AG08396 (cell line): ENCODE measurements at regions not wholly inside any gene's neighbourhood (a gene's known extent, or its start where the extent isn't known, plus 50 kb on each side); places are given as distances from the start of the nearest gene placed in this dataset.
"Not testable (repeated sequence)": the region's sequence is repeated elsewhere in the genome, so short reads cannot be mapped to it uniquely, and the experiment has no call there.

Source experiments
- DNase-seq: peaks from one replicate; pipeline ENCODE4 v3.0.0; 2012; ENCODE audit warnings: low spot score, mixed read lengths

DNA sequence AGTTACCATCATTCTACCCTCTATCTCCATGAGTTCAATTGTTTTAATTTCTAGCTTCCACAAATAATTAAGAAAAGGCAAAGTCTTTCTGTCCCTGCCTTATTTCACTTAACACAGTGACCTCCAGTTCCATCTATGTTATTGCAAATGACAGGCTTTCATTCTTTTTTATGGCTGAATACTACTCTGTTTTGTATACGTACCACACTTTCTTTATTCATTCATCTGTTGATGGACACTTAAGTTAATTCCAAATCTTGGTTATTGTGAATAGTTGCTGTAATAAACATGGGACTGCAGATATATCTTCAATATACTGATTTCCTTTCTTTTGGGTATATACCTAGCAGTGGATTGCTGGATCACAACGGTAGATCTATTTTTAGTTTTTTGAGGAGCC lies 314.1 kb downstream of the SV2B start:
- no peak for DNase-seq

- DNase-seq = not testable (repeated sequence)
Measured at GRCh38 chr15:91415258-91415657, 315.2 kb downstream of the SV2B start.

DNA sequence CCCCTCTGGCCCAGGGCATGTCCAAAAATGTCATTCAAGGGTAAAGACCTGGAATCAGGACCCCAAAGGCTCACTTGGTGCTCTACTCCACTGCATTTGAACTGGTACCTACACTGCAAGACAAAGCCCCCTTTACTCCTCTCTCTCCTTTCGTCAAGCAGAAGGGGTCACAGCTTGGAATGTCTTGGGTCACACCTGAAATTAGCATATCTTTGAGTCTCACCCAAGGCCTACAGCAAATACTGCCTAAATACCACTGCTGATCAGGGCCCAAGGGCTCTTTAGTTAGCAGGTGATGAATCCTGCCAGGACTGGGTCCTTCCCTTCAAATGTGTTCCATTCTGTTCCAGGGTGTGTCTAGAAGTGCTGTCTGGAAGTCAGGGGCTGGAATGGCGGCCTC lies 320.6 kb downstream of the SV2B start:
- DNase-seq = no peak

DNA sequence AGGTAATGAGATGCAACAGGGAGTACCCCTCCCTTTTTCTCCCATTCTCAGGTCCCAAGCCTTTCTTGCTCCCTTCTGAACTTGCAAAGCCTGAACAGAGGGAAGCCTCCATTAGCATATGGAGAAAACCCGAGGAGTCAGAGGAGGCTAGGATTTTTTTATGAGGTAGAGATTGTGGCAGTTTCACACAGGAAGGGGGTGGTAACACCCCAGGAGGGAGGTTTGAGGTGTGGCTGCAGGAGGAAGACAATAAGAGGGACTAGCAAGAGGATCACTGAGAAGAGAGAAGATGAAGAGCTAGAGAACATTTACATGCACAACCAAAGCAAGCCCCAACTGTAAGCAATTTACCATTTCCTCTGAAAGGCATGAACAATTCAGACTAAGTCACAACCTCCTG lies 322.7 kb downstream of the SV2B start:
- no peak for DNase-seq

DNA sequence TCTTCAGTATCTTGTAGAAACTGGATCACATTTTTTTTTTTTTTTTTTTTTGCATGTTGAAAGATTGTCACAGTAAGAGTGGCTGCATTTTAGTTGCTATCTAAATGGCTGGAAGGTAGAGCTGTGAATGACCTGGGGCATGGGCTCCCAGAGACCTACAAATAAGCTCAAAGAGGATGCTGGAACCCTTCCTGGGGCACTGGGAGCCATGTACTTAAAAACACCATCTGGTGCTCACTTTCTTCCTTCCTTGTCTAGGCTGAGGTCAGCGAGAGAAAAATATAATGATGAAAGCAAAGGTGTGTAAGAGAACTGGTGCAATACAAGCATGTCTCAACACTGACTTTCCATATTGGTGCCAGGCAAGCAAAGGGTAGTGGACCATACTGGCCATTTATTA lies 323.9 kb downstream of the SV2B start:
- no peak for DNase-seq

DNA sequence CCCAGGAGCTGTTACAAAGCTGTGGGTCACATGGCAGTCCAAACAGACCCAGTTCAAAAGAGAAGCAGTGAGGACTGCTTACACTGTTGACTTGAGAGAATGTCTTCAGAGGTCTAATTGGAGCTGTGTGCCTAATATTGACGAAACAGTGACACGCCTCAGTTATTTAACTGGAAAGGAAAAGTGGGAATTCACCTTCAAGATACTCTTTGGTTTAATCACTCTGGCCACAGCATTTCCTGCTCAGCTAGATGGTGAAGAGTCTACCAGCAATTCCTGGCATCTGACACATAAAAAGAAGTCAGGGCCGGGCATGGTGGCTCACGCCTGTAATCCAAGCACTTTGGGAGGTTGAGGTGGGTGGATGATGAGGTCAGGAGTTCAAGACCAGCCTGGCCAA lies 326.4 kb downstream of the SV2B start:
- DNase-seq = no peak

DNA sequence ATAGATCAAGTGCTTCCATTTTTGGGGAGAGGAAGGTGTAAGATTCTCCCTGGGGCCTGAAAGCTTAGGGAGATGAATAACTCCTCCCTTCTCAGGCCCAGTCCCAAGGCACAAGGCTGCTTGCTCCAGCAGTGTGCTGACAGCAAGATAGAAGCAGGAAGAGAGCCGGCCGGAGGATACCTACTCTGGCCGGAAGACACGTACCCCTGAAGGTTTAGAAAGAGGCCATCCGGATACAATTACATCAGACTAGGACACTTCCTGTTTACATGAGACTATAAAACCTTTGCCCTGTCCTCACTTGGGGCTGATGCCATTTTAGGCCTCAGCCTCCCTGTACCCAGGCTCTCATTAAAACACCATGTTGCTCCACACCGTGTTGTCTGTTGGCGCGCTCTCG lies 329.9 kb downstream of the SV2B start:
- DNase-seq = no peak

DNA sequence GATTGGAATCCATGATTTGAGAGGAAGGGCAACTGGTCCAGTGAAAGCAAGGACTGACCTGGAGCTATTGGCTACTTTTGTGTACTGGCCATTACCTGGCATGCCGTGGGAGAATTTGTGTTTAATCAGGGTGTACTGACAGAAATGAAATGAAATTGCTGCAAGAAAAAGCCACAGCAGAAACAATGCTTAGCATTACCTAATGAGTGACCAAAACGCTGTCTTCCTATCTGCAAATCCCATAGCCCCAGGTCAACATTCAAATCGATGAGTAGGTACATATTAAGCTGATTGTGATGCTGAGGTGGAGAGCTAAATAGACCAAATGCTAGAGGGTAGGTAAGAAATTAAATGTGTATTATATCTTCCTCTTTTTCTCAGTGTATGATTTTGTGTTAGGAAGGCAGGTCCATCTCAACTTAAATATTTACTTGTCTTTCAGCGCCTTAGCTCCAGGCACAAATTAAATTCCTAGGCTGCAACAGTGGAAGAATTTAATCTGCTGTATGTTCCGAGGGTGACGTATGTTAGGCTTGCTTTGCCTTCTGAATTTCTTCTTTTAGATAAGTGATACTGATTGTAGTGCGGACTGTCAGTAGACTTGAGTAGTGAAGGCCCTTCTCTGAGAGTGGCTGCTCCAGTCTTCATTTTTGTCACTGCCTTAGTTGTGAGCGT lies 331.1 kb downstream of the SV2B start:
- no peak for DNase-seq

DNA sequence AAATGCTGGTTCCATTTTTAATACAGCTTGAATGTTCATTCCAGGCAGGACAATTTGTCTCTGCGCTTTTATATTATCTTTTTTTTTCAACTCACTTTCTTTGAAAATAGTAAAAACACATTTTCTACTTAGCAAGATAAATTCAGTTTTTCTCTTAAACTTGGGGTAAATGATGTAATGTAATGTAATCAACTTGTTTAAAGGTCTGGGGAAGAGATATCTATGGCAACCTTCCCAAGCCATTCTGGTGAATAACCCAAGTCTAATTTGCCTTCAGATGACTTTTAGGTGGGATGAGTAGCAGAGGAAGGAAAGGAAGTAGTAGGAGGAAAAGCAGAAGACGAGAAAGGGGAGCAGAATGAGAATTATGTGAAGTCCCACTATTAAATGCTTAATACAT lies 335.1 kb downstream of the SV2B start:
- no peak for DNase-seq

DNA sequence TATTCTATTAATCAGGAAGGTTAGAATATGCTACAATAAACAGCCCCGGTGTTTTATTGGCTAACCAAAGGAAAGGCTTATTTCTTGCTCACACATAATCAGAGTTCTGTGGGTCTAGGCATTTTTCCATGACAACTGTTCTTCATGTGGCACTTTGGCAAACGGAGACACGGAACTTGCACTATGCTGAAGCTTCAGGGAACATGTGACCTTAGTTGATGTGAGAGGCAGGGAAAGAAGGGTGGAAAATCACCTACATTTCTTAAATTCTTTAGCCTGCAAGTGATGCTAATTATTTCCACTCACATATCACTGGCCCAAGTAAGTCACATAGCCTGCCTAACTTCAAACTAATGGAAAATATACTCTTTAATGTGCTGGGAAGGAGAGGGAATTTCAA lies 344.6 kb downstream of the SV2B start:
- DNase-seq = no peak

- DNase-seq = no peak
Measured at GRCh38 chr15:91445695-91446228, 345.7 kb downstream of the SV2B start.

GRCh38 chr15:91447991-91448644 lies 348.1 kb downstream of the SV2B start:
- DNase-seq = no peak

GRCh38 chr15:91453376-91453775 lies 353.3 kb downstream of the SV2B start:
- not testable (repeated sequence) for DNase-seq

DNA sequence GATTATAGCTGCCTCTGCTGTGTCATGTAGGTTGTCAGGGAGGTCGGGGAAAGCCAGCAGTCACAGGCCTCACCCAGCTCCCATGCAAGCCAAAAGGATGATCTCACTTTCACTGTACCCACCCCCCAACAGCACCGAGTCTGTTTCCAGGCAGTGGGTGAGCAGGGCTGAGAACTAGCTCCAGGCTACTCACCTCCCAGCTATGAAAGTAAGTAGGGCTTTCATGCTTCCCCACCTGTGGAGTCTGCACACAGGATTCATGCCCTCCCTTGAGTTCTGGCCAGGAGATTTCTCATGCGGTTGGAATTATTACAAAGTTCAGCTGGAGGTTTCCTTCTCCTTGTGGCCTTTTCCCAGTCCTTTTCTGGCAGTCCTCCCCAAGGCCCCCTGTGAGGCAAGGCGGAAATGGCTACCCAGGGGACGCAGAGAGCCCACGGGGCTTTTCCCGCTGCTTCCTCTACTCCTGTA lies 356.2 kb downstream of the SV2B start:
- DNase-seq = no peak

GRCh38 chr15:91456921-91457320 lies 356.9 kb downstream of the SV2B start:
- DNase-seq = no peak

DNA sequence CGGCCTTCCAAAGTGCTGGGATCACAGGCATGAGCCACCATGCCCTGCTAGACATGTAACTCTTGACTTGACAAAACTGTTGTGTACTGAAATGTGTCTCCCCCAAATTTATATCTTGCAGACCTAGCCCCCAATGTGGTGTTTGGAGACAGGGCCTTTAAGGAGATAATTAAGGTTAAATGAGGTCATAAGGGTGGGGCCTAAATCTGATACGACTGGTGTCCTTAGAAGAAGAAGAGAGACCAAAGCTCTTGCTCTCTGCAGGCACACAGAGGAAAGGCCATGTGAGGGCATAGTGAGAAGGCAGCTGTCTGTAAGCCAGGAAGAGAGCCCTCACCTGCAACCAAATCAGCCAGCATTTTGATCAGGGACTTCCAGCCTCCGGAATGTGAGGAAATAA lies 361.3 kb downstream of the SV2B start:
- DNase-seq = no peak

GRCh38 chr15:91465086-91465485 lies 365.0 kb downstream of the SV2B start:
- no peak for DNase-seq

DNA sequence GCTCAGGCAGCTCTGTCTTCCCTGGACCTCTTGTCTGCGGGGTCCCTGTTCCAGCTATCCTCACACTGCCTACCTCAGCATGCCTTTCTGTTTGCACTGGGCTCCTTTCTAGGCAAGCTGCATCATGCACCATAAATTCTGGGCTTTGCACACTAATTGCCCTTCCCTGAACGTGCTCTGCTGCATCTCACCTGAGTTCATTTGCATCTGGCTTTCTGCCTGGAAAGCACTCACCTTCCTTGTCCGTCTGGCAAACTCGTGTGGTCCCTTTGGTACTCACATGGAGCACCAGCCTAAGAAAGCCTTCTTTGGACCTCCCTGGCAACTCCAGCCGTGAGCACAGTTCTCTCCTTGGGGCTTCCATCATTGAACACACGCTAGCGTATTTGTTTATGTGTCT lies 365.6 kb downstream of the SV2B start:
- DNase-seq = no peak

GRCh38 chr15:91468871-91469580 lies 369.0 kb downstream of the SV2B start:
- DNase-seq = no peak

- DNase-seq = no peak
Measured at GRCh38 chr15:91469632-91470567, 369.8 kb downstream of the SV2B start.

- DNase-seq = no peak
Measured at GRCh38 chr15:91471468-91471867, 371.4 kb downstream of the SV2B start.

GRCh38 chr15:91472316-91472756 lies 372.3 kb downstream of the SV2B start:
- DNase-seq = no peak
